GM12878 (cell line): ENCODE measurements at regions not wholly inside any gene's neighbourhood (a gene's known extent, or its start where the extent isn't known, plus 50 kb on each side); places are given as distances from the start of the nearest gene placed in this dataset.

Source experiments
- ATAC-seq: fragments of 200-7000 bp; cut with Tn5 transposase; 3 replicates; pipeline ENCODE4 v1.9.1; 2020; ENCODE audit warnings: mild to moderate bottlenecking, moderate library complexity
- BruUV-seq: library from RNA; stranded (reverse); fragments of 400-500 nt; replicated peaks from 2 replicates; lab custom pipeline; 2021; lab: Mats Ljungman, UMichigan
- CTCF ChIA-PET: fragments of 300-600 bp; sonication (Branson Sonifier 250); formaldehyde crosslinking; extraction: SDS; loops from one replicate; lab custom pipeline; 2021; ENCODE audit warnings: inconsistent platforms; lab: Yijun Ruan, JAX
- POLR2A ChIA-PET: fragments of 350-600 bp; formaldehyde crosslinking; extraction: SDS; loops from one replicate; lab custom pipeline; 2021; ENCODE audit warnings: inconsistent platforms; lab: Charles Lee
- RAD21 ChIA-PET: fragments of 300-600 bp; sonication (Branson Sonifier 250); formaldehyde crosslinking; loops from one replicate; lab custom pipeline; 2023; ENCODE audit warnings: antibody characterized with exemption; ENCODE audit not compliant: unreplicated experiment; lab: Charles Lee
- SMC1A ChIA-PET: fragments of 300-600 bp; sonication (Branson Sonifier 250); formaldehyde crosslinking; loops from one replicate; lab custom pipeline; 2023; ENCODE audit not compliant: unreplicated experiment, uncharacterized antibody; lab: Charles Lee
- DNase-seq: peaks from one replicate; pipeline ENCODE4 v3.0.0-alpha.2; 2011; ENCODE audit warnings: low read depth, low spot score
- FAIRE-seq: peaks from 3 replicates; lab custom pipeline; 2011; peaks lifted over from hg19 to GRCh38; lab: Jason Lieb, UNC
- H2AFZ ChIP-seq: 2 replicates; pipeline ENCODE4 v1.6.0; 2011; ENCODE audit warnings: low read depth, low read length, control low read depth; ENCODE audit not compliant: control insufficient read depth
- H3K27ac ChIP-seq: 2 replicates; pipeline ENCODE4 v1.5.1; 2011; ENCODE audit warnings: control low read depth; ENCODE audit not compliant: control insufficient read depth, insufficient read depth
- H3K27me3 ChIP-seq, 2 experiments: replicated peaks in 1 of 2; 2 replicates each; pipeline versions ENCODE4 v1.6.0 to v1.6.1; 2011; ENCODE audit warnings: low read length in 1 of 2; ENCODE audit not compliant: control insufficient read depth in 2 of 2, insufficient read depth in 2 of 2
- H3K36me3 ChIP-seq, 2 experiments: 2 replicates each; pipeline ENCODE4 v1.5.1; 2011; ENCODE audit warnings: low read length in 1 of 2; ENCODE audit not compliant: control insufficient read depth in 2 of 2, insufficient read depth in 2 of 2
- H3K4me1 ChIP-seq: 2 replicates; pipeline ENCODE4 v1.6.1; 2011; ENCODE audit warnings: mild to moderate bottlenecking, low read length, moderate library complexity, mixed read lengths; ENCODE audit not compliant: control insufficient read depth, insufficient read depth
- H3K4me2 ChIP-seq: 2 replicates; pipeline ENCODE4 v1.6.0; 2011; ENCODE audit warnings: control low read depth; ENCODE audit not compliant: control insufficient read depth, insufficient read depth
- H3K4me3 ChIP-seq: fragments of 200-600 bp; sonication (generic); 2 replicates; pipeline ENCODE4 v1.5.1; 2016
- H3K79me2 ChIP-seq: 2 replicates; pipeline ENCODE4 v1.6.0; 2011; ENCODE audit warnings: low read length; ENCODE audit not compliant: control insufficient read depth, insufficient read depth
- H3K9ac ChIP-seq: 2 replicates; pipeline ENCODE4 v1.8.0; 2011; ENCODE audit warnings: low read length, control low read depth, mixed read lengths; ENCODE audit not compliant: control insufficient read depth, insufficient read depth
- H3K9me3 ChIP-seq: replicated peaks from 3 replicates; pipeline ENCODE4 v1.5.1; 2011; ENCODE audit warnings: mild to moderate bottlenecking, low read length; ENCODE audit not compliant: control insufficient read depth, insufficient read depth
- H4K20me1 ChIP-seq: 2 replicates; pipeline ENCODE4 v1.6.0; 2011; ENCODE audit not compliant: control insufficient read depth, insufficient read depth
- CBX3 ChIP-seq: fragments of 200-600 bp; sonication (generic); IDR thresholded peaks from 2 replicates; pipeline ENCODE4 v1.6.1; 2016; ENCODE audit warnings: low read depth, borderline replicate concordance
- CREB1 ChIP-seq: IDR thresholded peaks from 2 replicates; pipeline ENCODE4 v1.6.1; 2012; ENCODE audit warnings: low read depth, mild to moderate bottlenecking, inconsistent platforms
- EED ChIP-seq: sonication (generic); IDR thresholded peaks from 2 replicates; pipeline ENCODE4 v1.6.1; 2016; ENCODE audit warnings: antibody characterized with exemption, low read depth
- RUNX3 ChIP-seq: IDR thresholded peaks from 2 replicates; pipeline ENCODE4 v1.6.1; 2012; ENCODE audit warnings: low read length, inconsistent platforms
- ZNF207 ChIP-seq: fragments of 450-650 bp; IDR thresholded peaks from 2 replicates; pipeline ENCODE4 v1.6.1; 2014; ENCODE audit warnings: antibody characterized with exemption, mild to moderate bottlenecking, borderline replicate concordance
- WGBS: methylation state at CpG from one replicate; pipeline ENCODE4 v1.1.6; 2016; ENCODE audit warnings: low lambda C conversion rate; ENCODE audit not compliant: insufficient replicate concordance, insufficient coverage; ENCODE audit errors: missing lambda C conversion rate; 5-methylcytosine and 5-hydroxymethylcytosine counted together
- in situ Hi-C: fragments of 300-500 bp; cut with MboI; formaldehyde crosslinking; loops from 9 replicates; pipeline ENCODE4 v1.14.3; 2018; ENCODE audit warnings: mixed read lengths
- intact Hi-C: fragments of 100-400 bp; cut with micrococcal nuclease; formaldehyde crosslinking; loops from one replicate; pipeline ENCODE4 v1.14.2; 2022; ENCODE audit not compliant: unreplicated experiment

DNA sequence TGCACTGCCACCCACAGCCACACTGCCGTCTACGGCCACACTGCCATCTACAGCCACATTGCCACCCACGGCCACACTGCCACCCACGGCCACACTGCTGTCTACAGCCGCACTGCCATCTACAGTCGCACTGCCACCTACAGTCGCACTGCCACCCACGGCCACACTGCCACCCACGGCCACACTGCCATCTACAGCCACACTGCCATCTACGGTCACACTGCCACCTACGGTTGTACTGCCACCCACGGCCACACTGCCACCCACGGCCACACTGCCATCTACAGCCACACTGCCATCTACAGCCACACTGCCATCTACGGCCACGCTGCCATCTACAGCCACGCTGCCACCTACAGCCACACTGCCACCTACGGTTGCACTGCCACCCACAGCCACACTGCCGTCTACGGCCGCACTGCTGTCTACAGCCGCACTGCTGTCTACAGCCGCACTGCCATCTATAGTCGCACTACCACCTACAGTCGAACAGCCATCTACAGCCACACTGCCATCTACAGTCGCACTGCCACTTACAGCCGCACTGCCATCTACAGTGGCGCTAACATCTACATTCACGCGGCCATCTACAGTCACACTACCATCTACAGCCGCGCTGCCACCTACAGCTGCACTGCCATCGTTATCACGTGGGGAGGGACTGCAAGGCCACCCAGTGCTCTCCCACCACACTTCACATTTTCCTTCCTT, 154.6 kb upstream of the AFDN start:
- Histone ChIP-seq H3K27me3 (no peaks in the 10 kb centered on the region; a peak in 2 of 4 replicates), H3K36me3 (no peaks in the 10 kb centered on the region), H3K9me3 (no peaks in the 10 kb centered on the region; the same call in 2 of the 3 replicates), H3K4me1 (no peaks in the 10 kb centered on the region), H3K27ac (no peak overlapping the region), H3K79me2 (no peaks in the 10 kb centered on the region), H3K4me2 (no peak overlapping the region), H2AFZ (no peak overlapping the region), H3K9ac (no peak overlapping the region), H3K4me3 (no peak overlapping the region), H4K20me1 (no peaks in the 10 kb centered on the region)
- in situ Hi-C loops (no loop called here), intact Hi-C loops (no loop called here)
- no peak for DNase-seq
- ATAC-seq: no peak
- no peak for FAIRE-seq
- CTCF ChIA-PET: no interaction called here
- TF ChIP-seq CBX3 (no peak), RUNX3 (no peak)
- SMC1A ChIA-PET: no interaction called here
- WGBS: 83% methylated on average over 32 of the region's 33 CpGs
- RAD21 ChIA-PET: no interaction called here
- POLR2A ChIA-PET: no interaction called here
- no TSS peak for BruUV-seq

GRCh38 chr6:167672738-167673137, 154.0 kb upstream of the AFDN start:
- no TSS peak for BruUV-seq
- ATAC-seq: no peak
- no peak for FAIRE-seq

More at GRCh38 chr6:167672738-167673137, 154.0 kb upstream of the AFDN start:
- ChIA-PET CTCF (no interaction called here), SMC1A (no interaction called here), RAD21 (no interaction called here), POLR2A (interaction anchor here (0.5 kb wide), 1 partner anchor 187 kb away, joined by 3 read pairs; no protein-coding TSS in a partner anchor)
- intact Hi-C loops (no loop called here), in situ Hi-C loops (no loop called here)
- Histone ChIP-seq H3K4me2 (no peak overlapping the region), H3K36me3 (no peaks in the 10 kb centered on the region), H3K27me3 (peaks cover 0 to 3% of the 10 kb centered on the region in 2 experiments; a peak in 3 of 4 replicates), H3K4me1 (no peaks in the 10 kb centered on the region), H3K9me3 (no peaks in the 10 kb centered on the region; the same call in 2 of the 3 replicates), H3K4me3 (no peak overlapping the region), H3K9ac (no peak overlapping the region), H4K20me1 (no peaks in the 10 kb centered on the region), H3K27ac (no peak overlapping the region), H3K79me2 (no peaks in the 10 kb centered on the region), H2AFZ (no peak overlapping the region)
- DNase-seq: no peak
- 46% methylated on average over 3 of the region's 3 CpGs for WGBS
- TF ChIP-seq ZNF207 (no peak), CREB1 (no peak), EED (no peak)
